Tibial nerve (tissue), 3 donors: ENCODE measurements at regions not wholly inside any gene's neighbourhood (a gene's known extent, or its start where the extent isn't known, plus 50 kb on each side); places are given as distances from the start of the nearest gene placed in this dataset.

Source experiments
- EP300 ChIP-seq, 2 donors: sonication (generic); formaldehyde crosslinking; IDR thresholded peaks; one replicate each; pipeline ENCODE4 v1.6.1; 2017; ENCODE audit warnings: antibody characterized with exemption in 2 of 2, mild to moderate bottlenecking in 1 of 2
- POLR2A ChIP-seq, 2 donors: fragments of 450-650 bp; IDR thresholded peaks; one replicate each; pipeline ENCODE4 v1.6.1; 2017; ENCODE audit warnings: antibody characterized with exemption in 2 of 2, mild to moderate bottlenecking in 2 of 2, moderate library complexity in 2 of 2

DNA sequence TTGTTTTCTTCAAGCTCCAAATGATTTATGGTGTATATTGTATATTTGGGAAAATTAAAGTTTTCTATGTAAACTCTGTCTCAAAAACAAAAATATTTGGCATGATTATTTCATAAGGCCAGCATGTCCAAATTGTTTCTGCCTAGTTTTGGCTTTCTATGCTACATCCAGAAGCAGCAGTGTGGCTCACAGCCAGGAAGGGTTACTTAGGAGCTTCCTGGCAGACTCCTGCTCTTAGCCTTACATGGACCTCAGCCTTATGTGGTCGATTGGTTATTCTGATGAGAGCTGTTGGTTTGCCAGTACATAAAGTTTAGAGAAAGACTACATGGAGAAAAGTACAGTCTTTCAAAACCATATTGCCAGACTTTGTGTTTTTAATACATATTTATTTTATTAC, 297.7 kb upstream of the FAT3 start:
- TF ChIP-seq POLR2A (IDR thresholded peaks at IDR 0.05) (no peak), EP300 (IDR thresholded peaks at IDR 0.05) (no peak)
